Endothelial cell of umbilical vein (primary cell): ENCODE measurements at regions not wholly inside any gene's neighbourhood (a gene's known extent, or its start where the extent isn't known, plus 50 kb on each side); places are given as distances from the start of the nearest gene placed in this dataset.

ENCODE experiments used
- BruUV-seq: library from RNA; stranded (reverse); fragments of 400-500 nt; replicated peaks from 2 replicates; lab custom pipeline; 2021; lab: Mats Ljungman, UMichigan
- CTCF ChIA-PET: fragments of 300-600, 350-600 bp; sonication (Branson Sonifier 250); formaldehyde crosslinking; loops from one replicate; lab custom pipeline; 2021; ENCODE audit warnings: antibody characterized with exemption, inconsistent platforms; lab: Charles Lee
- POLR2A ChIA-PET: fragments of 300-600, 350-600 bp; sonication (Branson Sonifier 250); formaldehyde crosslinking; loops from one replicate; lab custom pipeline; 2021; ENCODE audit warnings: antibody characterized with exemption, inconsistent platforms; lab: Charles Lee
- DNase-seq: peaks from one replicate; pipeline ENCODE4 v3.0.0-alpha.2; 2011; ENCODE audit warnings: low read depth, low spot score
- FAIRE-seq: peaks from 2 replicates; lab custom pipeline; 2011; peaks lifted over from hg19 to GRCh38; lab: Jason Lieb, UNC
- H2AFZ ChIP-seq: 2 replicates; pipeline ENCODE4 v1.6.0; 2012; ENCODE audit warnings: low read depth, low read length, control low read depth, inconsistent platforms
- H3K27ac ChIP-seq: 2 replicates; pipeline ENCODE4 v1.5.1; 2011; ENCODE audit warnings: low read depth, mild to moderate bottlenecking, control low read depth, low read length, moderate library complexity; ENCODE audit not compliant: insufficient read depth
- H3K27me3 ChIP-seq, 2 experiments: 2 replicates each; pipeline versions ENCODE4 v1.6.0 to v1.6.1; 2011; ENCODE audit warnings: low read length in 2 of 2, mixed read lengths in 1 of 2; ENCODE audit not compliant: control insufficient read depth in 2 of 2, insufficient read depth in 2 of 2
- H3K36me3 ChIP-seq, 2 experiments: 2 replicates in 1 of 2; 3 replicates in 1 of 2; pipeline ENCODE4 v1.5.1; 2011; ENCODE audit warnings: low read length in 2 of 2, mild to moderate bottlenecking in 1 of 2, moderate library complexity in 1 of 2; ENCODE audit not compliant: control insufficient read depth in 2 of 2, insufficient read depth in 2 of 2; ENCODE audit errors: extremely low read depth in 1 of 2
- H3K4me1 ChIP-seq: 3 replicates; pipeline ENCODE4 v1.5.1; 2011; ENCODE audit warnings: mild to moderate bottlenecking, low read length; ENCODE audit not compliant: control insufficient read depth, insufficient read depth; ENCODE audit errors: extremely low read depth
- H3K4me2 ChIP-seq: 2 replicates; pipeline ENCODE4 v1.6.1; 2011; ENCODE audit warnings: low read length, control low read depth, mixed read lengths; ENCODE audit not compliant: insufficient read depth
- H3K4me3 ChIP-seq, 3 experiments: fragments of 200-600 bp in 1 of 3; sonication (generic), shearing (Covaris generic) in 1 of 3; replicated peaks in 1 of 3; 2 replicates each; pipeline ENCODE4 v1.5.1; 2011 to 2016; ENCODE audit warnings: control low read depth in 3 of 3, low read length in 3 of 3, mild to moderate bottlenecking in 2 of 3, inconsistent platforms in 1 of 3, low read depth in 1 of 3, moderate library complexity in 1 of 3; ENCODE audit not compliant: insufficient read depth in 1 of 3
- H3K79me2 ChIP-seq: 2 replicates; pipeline ENCODE4 v1.6.0; 2012; ENCODE audit warnings: low read length, inconsistent platforms; ENCODE audit not compliant: control insufficient read depth, insufficient read depth
- H3K9ac ChIP-seq: replicated peaks from 2 replicates; pipeline ENCODE3; 2011; ENCODE audit warnings: low read length, control low read depth; ENCODE audit not compliant: insufficient read depth; ENCODE audit errors: extremely low read depth
- H3K9me1 ChIP-seq: replicated peaks from 3 replicates; pipeline ENCODE4 v1.6.0; 2011; ENCODE audit warnings: mild to moderate bottlenecking, low read length; ENCODE audit not compliant: control insufficient read depth, insufficient read depth; ENCODE audit errors: extremely low read depth
- H3K9me3 ChIP-seq: replicated peaks from 2 replicates; pipeline ENCODE4 v1.5.1; 2012; ENCODE audit warnings: low read length, inconsistent platforms; ENCODE audit not compliant: control insufficient read depth, insufficient read depth
- H4K20me1 ChIP-seq: replicated peaks from 2 replicates; pipeline ENCODE3; 2011; ENCODE audit warnings: mild to moderate bottlenecking, low read length; ENCODE audit not compliant: control insufficient read depth, insufficient read depth; ENCODE audit errors: extremely low read depth
- CTCF ChIP-seq, 2 donors: IDR thresholded peaks; 1 replicate in 1 of 2; 2 replicates in 1 of 2; pipeline ENCODE4 v1.5.1; 2011; ENCODE audit warnings: low read length in 2 of 2, mild to moderate bottlenecking in 2 of 2, moderate library complexity in 2 of 2, control low read depth in 1 of 2, inconsistent platforms in 1 of 2, low read depth in 1 of 2; ENCODE audit not compliant: insufficient read depth in 1 of 2; ENCODE audit errors: extremely low read depth in 1 of 2
- EZH2 ChIP-seq: IDR thresholded peaks from 2 replicates; pipeline ENCODE4 v1.6.1; 2012; ENCODE audit warnings: borderline replicate concordance, low read depth, mild to moderate bottlenecking, moderate library complexity, low read length, inconsistent platforms; ENCODE audit not compliant: severe bottlenecking
- FOS ChIP-seq: IDR thresholded peaks from 2 replicates; pipeline ENCODE4 v1.6.1; 2011; ENCODE audit warnings: mild to moderate bottlenecking, low read length, moderate library complexity, borderline replicate concordance; ENCODE audit not compliant: insufficient read depth
- GATA2 ChIP-seq: IDR thresholded peaks from 2 replicates; pipeline ENCODE4 v1.7.0; 2011; ENCODE audit warnings: low read depth, mild to moderate bottlenecking, moderate library complexity, mixed read lengths, low read length; ENCODE audit not compliant: insufficient read length, insufficient read depth
- JUN ChIP-seq: IDR thresholded peaks from 2 replicates; pipeline ENCODE4 v1.6.1; 2011; ENCODE audit warnings: borderline replicate concordance, low read depth; ENCODE audit not compliant: insufficient read length, insufficient read depth
- MAX ChIP-seq: IDR thresholded peaks from 2 replicates; pipeline ENCODE4 v1.6.1; 2011; ENCODE audit not compliant: insufficient read depth, insufficient read length
- MYC ChIP-seq: IDR thresholded peaks from one replicate; pipeline ENCODE4 v1.6.1; 2011; ENCODE audit warnings: mild to moderate bottlenecking, low read depth, low read length
- POLR2A ChIP-seq: IDR thresholded peaks from 2 replicates; pipeline ENCODE4 v1.6.1; 2012; ENCODE audit warnings: low read depth, mild to moderate bottlenecking, control low read depth, low read length
- POLR2AphosphoS5 ChIP-seq: IDR thresholded peaks from 2 replicates; pipeline ENCODE4 v1.6.1; 2012; ENCODE audit warnings: low read depth, mild to moderate bottlenecking, control low read depth, low read length, moderate library complexity; ENCODE audit not compliant: insufficient read depth
- dilution Hi-C: fragments of 300-500 bp; cut with MboI; formaldehyde crosslinking; loops from one replicate; pipeline ENCODE4 v1.15.0; 2019; ENCODE audit warnings: low sequenced_read_pairs; ENCODE audit not compliant: extremely low pct_ligation_motif_present
- intact Hi-C: fragments of 100-400 bp; cut with micrococcal nuclease; formaldehyde crosslinking; loops from one replicate; pipeline ENCODE4 v1.10.0; 2022

GRCh38 chrX:6986915-6987314, 160.6 kb upstream of the STS start:
- no TSS peak for BruUV-seq
- intact Hi-C loops (no loop called here), dilution Hi-C loops (no loop called here)
- FAIRE-seq, result no peak
- no peaks in the 10 kb centered on the region for H3K36me3 ChIP-seq
- no peak overlapping the region for H3K9ac ChIP-seq
- no peak overlapping the region for H3K4me2 ChIP-seq
- DNase-seq, result no peak
- no peak overlapping the region for H3K27ac ChIP-seq
- CTCF ChIA-PET, result no interaction called here
- H4K20me1 ChIP-seq, result no peaks in the 10 kb centered on the region
- H3K4me1 ChIP-seq, result no peaks in the 10 kb centered on the region
- no peaks in the 10 kb centered on the region for H3K79me2 ChIP-seq
- no peaks in the 10 kb centered on the region for H3K9me3 ChIP-seq
- no peak overlapping the region for H2AFZ ChIP-seq
- H3K27me3 ChIP-seq, result no peaks in the 10 kb centered on the region
- TF ChIP-seq POLR2A (no peak), MAX (no peak), JUN (no peak), CTCF (IDR thresholded peaks at IDR 0.05; ENCODE audit: extremely low read depth in 1 of 2, insufficient read depth in 1 of 2, low read depth in 1 of 2, low read length in 2 of 2) (no peak), MYC (no peak)
- no peaks in the 10 kb centered on the region for H3K9me1 ChIP-seq
- POLR2A ChIA-PET, result no interaction called here
- H3K4me3 ChIP-seq, result no peak overlapping the region

GRCh38 chrX:6985537-6985936, 162.0 kb upstream of the STS start:
- no peak overlapping the region for H3K4me3 ChIP-seq
- H3K4me2 ChIP-seq, result no peak overlapping the region
- H3K27me3 ChIP-seq, result no peaks in the 10 kb centered on the region
- H4K20me1 ChIP-seq, result no peaks in the 10 kb centered on the region
- H3K9me3 ChIP-seq, result no peaks in the 10 kb centered on the region
- TF ChIP-seq EZH2 (no peak), FOS (no peak), GATA2 (no peak), POLR2AphosphoS5 (no peak), MAX (no peak), CTCF (IDR thresholded peaks at IDR 0.05; ENCODE audit: extremely low read depth in 1 of 2, insufficient read depth in 1 of 2, low read depth in 1 of 2, low read length in 2 of 2) (no peak), POLR2A (no peak), MYC (no peak), JUN (no peak)
- dilution Hi-C loops, result no loop called here
- CTCF ChIA-PET, result no interaction called here
- H3K79me2 ChIP-seq, result no peaks in the 10 kb centered on the region
- DNase-seq (no peak), FAIRE-seq (no peak)
- POLR2A ChIA-PET, result no interaction called here
- H2AFZ ChIP-seq, result no peak overlapping the region
- no peak overlapping the region for H3K27ac ChIP-seq
- H3K9ac ChIP-seq, result no peak overlapping the region
- BruUV-seq, result no TSS peak
- intact Hi-C loops, result no loop called here
- no peaks in the 10 kb centered on the region for H3K4me1 ChIP-seq
- H3K36me3 ChIP-seq, result no peaks in the 10 kb centered on the region
- no peaks in the 10 kb centered on the region for H3K9me1 ChIP-seq
